ENCODE measurements at regions not wholly inside any gene's neighbourhood (a gene's known extent, or its start where the extent isn't known, plus 50 kb on each side); places are given as distances from the start of the nearest gene placed in this dataset.

- DNase-seq, result no peak
These were observed 1034.4 kb upstream of the NR2F2 start for GRCh38 chr15:95295896-95296625.

- DNase-seq, result peak; percentile 26
These were observed 1033.9 kb upstream of the NR2F2 start for GRCh38 chr15:95296643-95297042.

GRCh38 chr15:95298729-95299128 is 1031.8 kb upstream of the NR2F2 start:
- DNase-seq, result no peak

GRCh38 chr15:95300958-95301357 is 1029.5 kb upstream of the NR2F2 start:
- no peak for DNase-seq

- no peak for DNase-seq
These were observed 1028.3 kb upstream of the NR2F2 start for GRCh38 chr15:95302206-95302605.

- no peak for DNase-seq
These were observed 1027.7 kb upstream of the NR2F2 start for GRCh38 chr15:95302809-95303208.

DNA sequence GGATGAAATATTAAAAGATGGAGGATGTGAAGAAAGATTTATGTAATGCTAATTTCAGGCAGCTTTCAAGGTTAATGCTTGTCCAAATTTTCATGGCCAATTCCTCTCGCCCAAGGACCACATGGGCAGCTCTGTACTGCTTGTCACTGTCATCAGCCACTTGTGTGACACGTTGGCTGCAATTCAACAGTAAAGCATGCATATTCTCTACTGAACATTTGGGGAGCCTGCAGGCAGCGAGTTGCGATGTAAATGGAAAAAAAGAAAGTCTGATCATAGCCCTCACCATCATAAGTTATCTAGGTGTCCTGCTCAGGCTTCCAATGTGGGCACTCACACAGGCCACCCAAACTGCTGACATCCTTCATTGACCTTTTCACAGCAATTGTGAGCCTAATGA is 1026.8 kb upstream of the NR2F2 start:
- DNase-seq, result no peak

- DNase-seq, result no peak
These were observed 1026.2 kb upstream of the NR2F2 start for GRCh38 chr15:95304151-95304946.

DNA sequence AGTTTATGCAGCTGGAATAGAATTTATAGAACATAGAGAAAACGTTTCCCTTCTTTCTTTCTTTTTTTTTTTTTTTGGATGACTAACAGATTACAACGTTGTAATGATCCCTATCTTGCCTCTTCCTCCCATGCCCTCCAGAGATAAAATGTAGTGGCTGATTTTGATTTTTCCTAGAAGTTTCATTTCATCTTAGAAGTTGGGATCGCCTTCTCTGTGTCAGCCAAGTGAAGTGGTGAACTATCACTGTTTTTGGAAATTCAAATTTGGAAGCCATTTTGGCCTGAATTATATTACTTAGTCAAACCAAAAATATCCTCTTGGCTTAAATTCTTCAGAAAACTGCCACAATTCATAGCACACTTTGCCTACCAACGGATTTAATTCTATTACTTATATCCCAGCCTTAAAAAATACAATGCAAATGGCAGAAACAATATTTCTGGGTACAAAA is 1025.5 kb upstream of the NR2F2 start:
- no peak for DNase-seq

DNA sequence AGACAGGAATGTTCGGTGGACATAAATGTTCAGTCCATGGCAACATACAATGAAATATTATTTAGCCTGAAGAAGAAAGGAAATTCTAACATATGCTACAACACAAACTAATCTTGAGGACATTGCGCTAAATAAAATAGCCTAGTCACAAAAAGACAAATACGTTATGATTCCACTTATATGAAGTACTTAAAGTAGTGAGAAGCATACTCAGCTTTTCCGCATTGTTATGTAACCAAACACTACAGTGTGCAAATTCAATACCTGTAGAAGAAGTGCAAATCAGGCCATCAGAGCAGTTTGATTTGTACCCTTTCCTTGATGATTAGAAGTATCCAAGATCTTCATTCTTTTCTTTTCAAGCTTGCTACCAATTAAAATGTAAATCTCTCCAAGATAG is 1023.4 kb upstream of the NR2F2 start:
- no peak for DNase-seq

- DNase-seq, result no peak
These were observed 1011.3 kb upstream of the NR2F2 start for GRCh38 chr15:95319242-95319641.

GRCh38 chr15:95323796-95324195 is 1006.7 kb upstream of the NR2F2 start:
- no peak for DNase-seq

DNA sequence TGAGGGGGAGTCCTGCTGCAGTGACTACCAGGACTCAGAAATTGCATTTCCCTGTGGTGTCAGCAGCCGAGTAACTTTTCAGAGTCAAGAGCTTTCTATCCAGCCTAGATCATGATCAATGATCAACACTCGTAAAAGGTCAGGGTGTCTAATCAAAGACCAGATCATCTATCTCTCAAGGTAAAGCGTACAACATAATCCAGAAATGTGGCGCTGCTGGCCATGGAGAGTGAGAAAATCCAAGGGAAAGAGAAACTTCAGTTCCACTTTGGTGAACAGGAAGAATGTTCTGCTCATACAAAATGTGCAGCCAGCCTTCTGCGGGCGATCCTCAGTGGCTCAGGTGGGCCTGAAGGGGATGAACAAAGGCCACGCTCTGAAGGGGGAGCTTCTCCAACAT is 1005.8 kb upstream of the NR2F2 start:
- no peak for DNase-seq

- DNase-seq, result no peak
These were observed 1004.6 kb upstream of the NR2F2 start for GRCh38 chr15:95325763-95326404.

GRCh38 chr15:95326431-95327182 is 1003.9 kb upstream of the NR2F2 start:
- no peak for DNase-seq

GRCh38 chr15:95327183-95327525 is 1003.3 kb upstream of the NR2F2 start:
- no peak for DNase-seq

- DNase-seq, result no peak
These were observed 1002.8 kb upstream of the NR2F2 start for GRCh38 chr15:95327661-95328060.

DNA sequence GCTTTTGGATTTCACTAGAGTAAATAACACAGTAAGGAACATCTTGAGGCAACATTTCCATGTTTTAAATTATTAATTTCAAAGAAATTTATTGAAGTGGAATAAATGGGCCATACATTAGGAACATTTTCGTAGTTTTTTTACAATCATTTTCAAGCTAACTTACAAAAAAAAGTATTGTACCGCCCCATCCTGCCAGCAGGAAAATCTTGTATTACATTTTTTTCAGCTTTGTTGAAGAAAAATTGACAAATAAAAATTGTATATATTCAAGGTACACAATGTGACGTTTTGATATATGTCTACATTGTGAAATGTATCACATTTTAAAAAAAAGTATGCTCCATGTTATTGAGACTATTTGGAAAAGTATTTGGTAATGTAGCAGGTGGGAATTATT is 1001.9 kb upstream of the NR2F2 start:
- DNase-seq, result no peak

- DNase-seq, result no peak
These were observed 1001.1 kb upstream of the NR2F2 start for GRCh38 chr15:95329362-95329761.

- no peak for DNase-seq
These were observed 988.8 kb upstream of the NR2F2 start for GRCh38 chr15:95341686-95342085.

DNA sequence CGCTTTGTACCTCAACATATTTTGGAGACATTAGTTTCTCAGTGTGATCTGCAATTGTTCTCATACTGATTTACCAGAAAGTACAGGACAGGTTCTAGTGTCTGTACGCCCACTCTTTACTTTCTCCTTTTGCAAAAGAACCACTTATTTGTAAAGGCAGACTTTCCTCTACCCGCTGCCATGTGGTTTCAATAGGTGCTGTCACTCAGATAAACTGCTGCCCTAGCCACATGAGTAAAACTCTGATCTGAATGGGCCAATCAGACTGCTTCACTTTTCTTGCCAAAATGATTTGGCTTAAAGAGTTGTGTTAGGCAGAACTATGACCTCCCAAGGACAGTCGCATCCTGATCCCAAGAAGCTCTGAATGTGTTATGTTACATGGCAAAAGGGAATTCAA is 984.6 kb upstream of the NR2F2 start:
- no peak for DNase-seq

GRCh38 chr15:95346721-95347475 is 983.6 kb upstream of the NR2F2 start:
- no peak for DNase-seq

- no peak for DNase-seq
These were observed 982.7 kb upstream of the NR2F2 start for GRCh38 chr15:95347837-95348236.

Data from NCI-H1092 treated with DMSO at 0.1 percent for 48 hours (cell line).